ENCODE measurements at regions not wholly inside any gene's neighbourhood (a gene's known extent, or its start where the extent isn't known, plus 50 kb on each side); places are given as distances from the start of the nearest gene placed in this dataset.

GRCh38 chr5:102611312-102611711 is 112.5 kb upstream of the SLCO6A1 start:
- Histone ChIP-seq H3K27me3 (no peaks in the 10 kb centered on the region), H3K36me3 (no peaks in the 10 kb centered on the region), H3K4me2 (no peak overlapping the region), H3K4me3 (no peak overlapping the region), H3K9me3 (no peaks in the 10 kb centered on the region), H3K27ac (no peak overlapping the region), H4K20me1 (no peaks in the 10 kb centered on the region), H3K4me1 (no peaks in the 10 kb centered on the region), H3K9ac (no peak overlapping the region)
- no peak for TF ChIP-seq Cebpa-rat (IDR thresholded peaks at IDR 0.05)

GRCh38 chr5:102613661-102614060 is 114.9 kb upstream of the SLCO6A1 start:
- Histone ChIP-seq H3K27me3 (no peaks in the 10 kb centered on the region), H3K36me3 (no peaks in the 10 kb centered on the region), H3K9ac (no peak overlapping the region), H3K4me2 (no peak overlapping the region), H4K20me1 (no peaks in the 10 kb centered on the region), H3K27ac (no peak overlapping the region), H3K9me3 (no peaks in the 10 kb centered on the region), H3K4me3 (no peak overlapping the region), H3K4me1 (no peaks in the 10 kb centered on the region)
- TF ChIP-seq Cebpa-rat (IDR thresholded peaks at IDR 0.05) = no peak

GRCh38 chr5:102617191-102618187 is 118.7 kb upstream of the SLCO6A1 start:
- Histone ChIP-seq H3K9ac (no peak overlapping the region), H3K4me3 (no peak overlapping the region), H3K4me1 (no peaks in the 10 kb centered on the region), H3K36me3 (no peaks in the 10 kb centered on the region), H3K9me3 (0 out of 2 replicates have a peak, but pooled peaks cover 9% of the 10 kb centered on the region), H3K27ac (no peak overlapping the region), H4K20me1 (no peaks in the 10 kb centered on the region), H3K4me2 (no peak overlapping the region), H3K27me3 (no peaks in the 10 kb centered on the region)
- TF ChIP-seq Cebpa-rat (IDR thresholded peaks at IDR 0.05) = no peak

- no peaks in the 10 kb centered on the region for H3K27me3 ChIP-seq
- no peaks in the 10 kb centered on the region for H3K4me1 ChIP-seq
- no peak overlapping the region for H3K4me2 ChIP-seq
- H3K9me3 ChIP-seq = 0 out of 2 replicates have a peak, but pooled peaks cover 9% of the 10 kb centered on the region
- no peaks in the 10 kb centered on the region for H4K20me1 ChIP-seq
- H3K9ac ChIP-seq = no peak overlapping the region
- no peak overlapping the region for H3K27ac ChIP-seq
- TF ChIP-seq Cebpa-rat (IDR thresholded peaks at IDR 0.05) = no peak
- H3K4me3 ChIP-seq = no peak overlapping the region
- H3K36me3 ChIP-seq = no peaks in the 10 kb centered on the region
Observed at GRCh38 chr5:102622262-102622661, 123.5 kb upstream of the SLCO6A1 start.

- Histone ChIP-seq H3K36me3 (no peaks in the 10 kb centered on the region), H3K4me1 (peaks cover 3% of the 10 kb centered on the region), H3K4me3 (no peak overlapping the region), H4K20me1 (no peaks in the 10 kb centered on the region), H3K4me2 (no peak overlapping the region), H3K9ac (no peak overlapping the region), H3K9me3 (0 out of 2 replicates have a peak, but pooled peaks cover 9% of the 10 kb centered on the region), H3K27me3 (no peaks in the 10 kb centered on the region), H3K27ac (no peak overlapping the region)
- no peak for TF ChIP-seq Cebpa-rat (IDR thresholded peaks at IDR 0.05)
Observed at GRCh38 chr5:102623329-102624065, 124.7 kb upstream of the SLCO6A1 start.

- H3K4me2 ChIP-seq = no peak overlapping the region
- 0 out of 2 replicates have a peak, but pooled peaks cover 9% of the 10 kb centered on the region for H3K9me3 ChIP-seq
- no peak overlapping the region for H3K9ac ChIP-seq
- no peaks in the 10 kb centered on the region for H3K27me3 ChIP-seq
- no peaks in the 10 kb centered on the region for H4K20me1 ChIP-seq
- no peak for TF ChIP-seq Cebpa-rat (IDR thresholded peaks at IDR 0.05)
- peaks cover 10% of the 10 kb centered on the region for H3K4me1 ChIP-seq
- no peak overlapping the region for H3K27ac ChIP-seq
- no peak overlapping the region for H3K4me3 ChIP-seq
- no peaks in the 10 kb centered on the region for H3K36me3 ChIP-seq
Observed at GRCh38 chr5:102624405-102624804, 125.6 kb upstream of the SLCO6A1 start.

GRCh38 chr5:102625468-102625867 is 126.7 kb upstream of the SLCO6A1 start:
- H3K4me3 ChIP-seq = no peak overlapping the region
- H3K9ac ChIP-seq = no peak overlapping the region
- no peaks in the 10 kb centered on the region for H4K20me1 ChIP-seq
- no peak for TF ChIP-seq Cebpa-rat (IDR thresholded peaks at IDR 0.05)
- no peak overlapping the region for H3K4me2 ChIP-seq
- H3K27me3 ChIP-seq = no peaks in the 10 kb centered on the region
- H3K27ac ChIP-seq = no peak overlapping the region
- H3K36me3 ChIP-seq = no peaks in the 10 kb centered on the region
- H3K4me1 ChIP-seq = peaks cover 10% of the 10 kb centered on the region
- H3K9me3 ChIP-seq = 0 out of 2 replicates have a peak, but pooled peaks cover 9% of the 10 kb centered on the region

- Histone ChIP-seq H4K20me1 (no peaks in the 10 kb centered on the region), H3K4me1 (peaks cover 10% of the 10 kb centered on the region), H3K4me2 (no peak overlapping the region), H3K27ac (no peak overlapping the region), H3K4me3 (no peak overlapping the region), H3K9ac (no peak overlapping the region), H3K36me3 (no peaks in the 10 kb centered on the region), H3K27me3 (no peaks in the 10 kb centered on the region), H3K9me3 (0 out of 2 replicates have a peak, but pooled peaks cover 7% of the 10 kb centered on the region)
- no peak for TF ChIP-seq Cebpa-rat (IDR thresholded peaks at IDR 0.05)
Observed at GRCh38 chr5:102625928-102626327, 127.1 kb upstream of the SLCO6A1 start.

- no peaks in the 10 kb centered on the region for H3K27me3 ChIP-seq
- no peak overlapping the region for H3K4me3 ChIP-seq
- H3K9ac ChIP-seq = no peak overlapping the region
- peaks cover 10% of the 10 kb centered on the region for H3K4me1 ChIP-seq
- H3K27ac ChIP-seq = no peak overlapping the region
- H3K4me2 ChIP-seq = no peak overlapping the region
- H4K20me1 ChIP-seq = no peaks in the 10 kb centered on the region
- no peaks in the 10 kb centered on the region for H3K36me3 ChIP-seq
- H3K9me3 ChIP-seq = no peaks in the 10 kb centered on the region; the same call in 1 of the 2 replicates
- TF ChIP-seq Cebpa-rat (IDR thresholded peaks at IDR 0.05) = no peak
Observed at GRCh38 chr5:102627315-102627714, 127.8 kb upstream of the PAM start.
